Naive B cell (primary cell): ENCODE measurements at regions not wholly inside any gene's neighbourhood (a gene's known extent, or its start where the extent isn't known, plus 50 kb on each side); places are given as distances from the start of the nearest gene placed in this dataset.

Source experiments
- ATAC-seq, 2 donors: fragments of 150-1000 bp; cut with Tn5 transposase; 2 replicates each; pipeline ENCODE4 v1.10.0; 2021; ENCODE audit warnings: low read depth in 2 of 2, mild to moderate bottlenecking in 2 of 2, moderate library complexity in 2 of 2
- DNase-seq: peaks from one replicate; pipeline ENCODE4 v3.0.0; 2022
- H3K27ac Mint-ChIP-seq, 6 donors: one replicate each; pipeline ENCODE4 v1.8.0; 2020 to 2022; ENCODE audit warnings: mild to moderate bottlenecking in 6 of 6, mixed read lengths in 6 of 6, moderate library complexity in 5 of 6, inconsistent platforms in 2 of 6
- H3K27me3 Mint-ChIP-seq, 3 donors: one replicate each; pipeline ENCODE4 v1.8.0; 2021 to 2022; ENCODE audit warnings: mixed read lengths in 3 of 3, mild to moderate bottlenecking in 1 of 3
- H3K36me3 Mint-ChIP-seq, 2 donors: one replicate each; pipeline ENCODE4 v1.8.0; 2020 to 2022; ENCODE audit warnings: mixed read lengths in 2 of 2, inconsistent platforms in 1 of 2, mild to moderate bottlenecking in 1 of 2
- H3K4me1 Mint-ChIP-seq, 3 donors: one replicate each; pipeline ENCODE4 v1.8.0; 2020 to 2022; ENCODE audit warnings: mixed read lengths in 3 of 3, inconsistent platforms in 1 of 3, mild to moderate bottlenecking in 1 of 3, moderate library complexity in 1 of 3
- H3K4me3 Mint-ChIP-seq, 8 donors: one replicate each; pipeline ENCODE4 v1.8.0; 2020 to 2022; ENCODE audit warnings: mild to moderate bottlenecking in 8 of 8, mixed read lengths in 8 of 8, moderate library complexity in 8 of 8, inconsistent platforms in 2 of 8
- H3K9me3 Mint-ChIP-seq, 7 donors: one replicate each; pipeline ENCODE4 v1.8.0; 2020 to 2022; ENCODE audit warnings: mixed read lengths in 7 of 7, mild to moderate bottlenecking in 5 of 7, inconsistent platforms in 2 of 7, moderate library complexity in 1 of 7

- ATAC-seq (no peak), DNase-seq (no peak)
- Mint-ChIP-seq H3K36me3 (no peaks in the 10 kb centered on the region), H3K4me1 (no peaks in the 10 kb centered on the region), H3K4me3 (no peak overlapping the region), H3K9me3 (peaks cover 0 to 12% (median 9%) of the 10 kb centered on the region in 7 donors), H3K27me3 (no peaks in the 10 kb centered on the region), H3K27ac (no peak overlapping the region)
Observed at GRCh38 chr20:55880361-55880760, 125.0 kb downstream of the CBLN4 start.

GRCh38 chr20:55855052-55855451, 150.3 kb downstream of the CBLN4 start:
- Mint-ChIP-seq H3K27me3 (no peaks in the 10 kb centered on the region), H3K36me3 (no peaks in the 10 kb centered on the region), H3K9me3 (peaks cover 0 to 10% (median 5%) of the 10 kb centered on the region in 7 donors), H3K4me3 (no peak overlapping the region), H3K4me1 (no peaks in the 10 kb centered on the region), H3K27ac (no peak overlapping the region)
- ATAC-seq (no peak), DNase-seq (no peak)

GRCh38 chr20:55830121-55830827, 175.0 kb downstream of the CBLN4 start:
- H3K4me1 Mint-ChIP-seq, result no peaks in the 10 kb centered on the region
- H3K27ac Mint-ChIP-seq, result no peak overlapping the region
- H3K9me3 Mint-ChIP-seq, result peaks cover 0 to 9% (median 6%) of the 10 kb centered on the region in 7 donors
- no peak overlapping the region for H3K4me3 Mint-ChIP-seq
- no peaks in the 10 kb centered on the region for H3K36me3 Mint-ChIP-seq
- ATAC-seq, result no peak
- no peak for DNase-seq
- no peaks in the 10 kb centered on the region for H3K27me3 Mint-ChIP-seq

GRCh38 chr20:55805138-55805537, 200.2 kb downstream of the CBLN4 start:
- DNase-seq, result no peak
- H3K4me1 Mint-ChIP-seq, result no peaks in the 10 kb centered on the region

GRCh38 chr20:55800552-55801245, 204.6 kb downstream of the CBLN4 start:
- H3K4me1 Mint-ChIP-seq, result no peaks in the 10 kb centered on the region
- H3K27ac Mint-ChIP-seq, result no peak overlapping the region
- no peaks in the 10 kb centered on the region for H3K27me3 Mint-ChIP-seq
- H3K4me3 Mint-ChIP-seq, result no peak overlapping the region
- ATAC-seq, result no peak
- DNase-seq, result no peak
- no peaks in the 10 kb centered on the region for H3K36me3 Mint-ChIP-seq
- peaks cover 0 to 14% (median 8%) of the 10 kb centered on the region in 7 donors for H3K9me3 Mint-ChIP-seq

More at GRCh38 chr20:55805138-55805537, 200.2 kb downstream of the CBLN4 start:
- Mint-ChIP-seq H3K27me3 (no peaks in the 10 kb centered on the region), H3K27ac (no peak overlapping the region), H3K9me3 (peaks cover 0 to 10% (median 6%) of the 10 kb centered on the region in 7 donors), H3K4me3 (no peak overlapping the region), H3K36me3 (no peaks in the 10 kb centered on the region)
- no peak for ATAC-seq

GRCh38 chr20:55793986-55794385, 211.3 kb downstream of the CBLN4 start:
- Mint-ChIP-seq H3K4me1 (no peaks in the 10 kb centered on the region), H3K27ac (no peak overlapping the region), H3K27me3 (peaks cover 0 to 5% (median 0%) of the 10 kb centered on the region in 3 donors), H3K4me3 (no peak overlapping the region), H3K36me3 (no peaks in the 10 kb centered on the region), H3K9me3 (peaks cover 2 to 11% (median 8%) of the 10 kb centered on the region in 7 donors)
- ATAC-seq, result no peak
- no peak for DNase-seq

- H3K27ac Mint-ChIP-seq, result no peak overlapping the region
- no peaks in the 10 kb centered on the region for H3K4me1 Mint-ChIP-seq
- no peaks in the 10 kb centered on the region for H3K36me3 Mint-ChIP-seq
- peaks cover 0 to 5% (median 0%) of the 10 kb centered on the region in 3 donors for H3K27me3 Mint-ChIP-seq
- no peak overlapping the region for H3K4me3 Mint-ChIP-seq
- no peak for DNase-seq
- peaks cover 2 to 11% (median 9%) of the 10 kb centered on the region in 7 donors for H3K9me3 Mint-ChIP-seq
- ATAC-seq, result no peak
Observed at GRCh38 chr20:55792049-55792448, 213.3 kb downstream of the CBLN4 start.

GRCh38 chr20:55790178-55790577, 215.1 kb downstream of the CBLN4 start:
- Mint-ChIP-seq H3K4me3 (no peak overlapping the region), H3K27me3 (peaks cover 0 to 5% (median 0%) of the 10 kb centered on the region in 3 donors), H3K9me3 (peaks cover under 1 to 15% (median 5%) of the 10 kb centered on the region in 7 donors), H3K36me3 (no peaks in the 10 kb centered on the region), H3K4me1 (no peaks in the 10 kb centered on the region), H3K27ac (no peak overlapping the region)
- ATAC-seq, result no peak
- no peak for DNase-seq

GRCh38 chr20:55784036-55784435, 221.3 kb downstream of the CBLN4 start:
- Mint-ChIP-seq H3K27ac (no peak overlapping the region), H3K4me1 (no peaks in the 10 kb centered on the region), H3K9me3 (peaks cover 0 to 12% (median 3%) of the 10 kb centered on the region in 7 donors), H3K4me3 (no peak overlapping the region), H3K27me3 (no peaks in the 10 kb centered on the region), H3K36me3 (no peaks in the 10 kb centered on the region)
- ATAC-seq, result no peak
- no peak for DNase-seq

GRCh38 chr20:55783381-55783780, 221.9 kb downstream of the CBLN4 start:
- DNase-seq, result no peak
- H3K36me3 Mint-ChIP-seq, result no peaks in the 10 kb centered on the region
- peaks cover 0 to 12% (median 3%) of the 10 kb centered on the region in 7 donors for H3K9me3 Mint-ChIP-seq
- no peak for ATAC-seq
- no peak overlapping the region for H3K4me3 Mint-ChIP-seq
- no peaks in the 10 kb centered on the region for H3K4me1 Mint-ChIP-seq
- H3K27ac Mint-ChIP-seq, result no peak overlapping the region
- no peaks in the 10 kb centered on the region for H3K27me3 Mint-ChIP-seq

GRCh38 chr20:55782912-55783253, 222.4 kb downstream of the CBLN4 start:
- Mint-ChIP-seq H3K36me3 (no peaks in the 10 kb centered on the region), H3K27me3 (no peaks in the 10 kb centered on the region), H3K4me1 (no peaks in the 10 kb centered on the region), H3K9me3 (peaks cover 0 to 11% (median 3%) of the 10 kb centered on the region in 7 donors), H3K4me3 (no peak overlapping the region), H3K27ac (no peak overlapping the region)
- no peak for ATAC-seq
- DNase-seq, result no peak

GRCh38 chr20:55782224-55782911, 223.0 kb downstream of the CBLN4 start:
- DNase-seq (no peak), ATAC-seq (no peak)
- Mint-ChIP-seq H3K36me3 (no peaks in the 10 kb centered on the region), H3K4me1 (no peaks in the 10 kb centered on the region), H3K27me3 (no peaks in the 10 kb centered on the region), H3K4me3 (no peak overlapping the region), H3K9me3 (peaks cover 0 to 8% (median 3%) of the 10 kb centered on the region in 7 donors), H3K27ac (no peak overlapping the region)

- no peaks in the 10 kb centered on the region for H3K4me1 Mint-ChIP-seq
- no peaks in the 10 kb centered on the region for H3K27me3 Mint-ChIP-seq
- no peak overlapping the region for H3K27ac Mint-ChIP-seq
- no peak overlapping the region for H3K4me3 Mint-ChIP-seq
- H3K36me3 Mint-ChIP-seq, result no peaks in the 10 kb centered on the region
- ATAC-seq (no peak), DNase-seq (no peak)
- peaks cover 0 to 16% (median 0%) of the 10 kb centered on the region in 7 donors for H3K9me3 Mint-ChIP-seq
Observed at GRCh38 chr20:55778796-55779195, 226.5 kb downstream of the CBLN4 start.

GRCh38 chr20:55777641-55778040, 227.7 kb downstream of the CBLN4 start:
- Mint-ChIP-seq H3K27ac (no peak overlapping the region), H3K36me3 (no peaks in the 10 kb centered on the region), H3K4me1 (no peaks in the 10 kb centered on the region), H3K27me3 (no peaks in the 10 kb centered on the region), H3K9me3 (peaks cover 0 to 17% (median 0%) of the 10 kb centered on the region in 7 donors), H3K4me3 (no peak overlapping the region)
- DNase-seq (no peak), ATAC-seq (no peak)
